22Rv1 (cell line): ENCODE measurements at regions not wholly inside any gene's neighbourhood (a gene's known extent, or its start where the extent isn't known, plus 50 kb on each side); places are given as distances from the start of the nearest gene placed in this dataset.

Experiments used
- CTCF ChIP-seq: fragments of 450-650 bp; IDR thresholded peaks from 2 replicates; pipeline ENCODE4 v1.5.1; 2017; ENCODE audit warnings: mild to moderate bottlenecking
- ZFX ChIP-seq: fragments of 450-650 bp; IDR thresholded peaks from 2 replicates; pipeline ENCODE4 v1.6.1; 2017; ENCODE audit warnings: antibody characterized with exemption, borderline replicate concordance

DNA sequence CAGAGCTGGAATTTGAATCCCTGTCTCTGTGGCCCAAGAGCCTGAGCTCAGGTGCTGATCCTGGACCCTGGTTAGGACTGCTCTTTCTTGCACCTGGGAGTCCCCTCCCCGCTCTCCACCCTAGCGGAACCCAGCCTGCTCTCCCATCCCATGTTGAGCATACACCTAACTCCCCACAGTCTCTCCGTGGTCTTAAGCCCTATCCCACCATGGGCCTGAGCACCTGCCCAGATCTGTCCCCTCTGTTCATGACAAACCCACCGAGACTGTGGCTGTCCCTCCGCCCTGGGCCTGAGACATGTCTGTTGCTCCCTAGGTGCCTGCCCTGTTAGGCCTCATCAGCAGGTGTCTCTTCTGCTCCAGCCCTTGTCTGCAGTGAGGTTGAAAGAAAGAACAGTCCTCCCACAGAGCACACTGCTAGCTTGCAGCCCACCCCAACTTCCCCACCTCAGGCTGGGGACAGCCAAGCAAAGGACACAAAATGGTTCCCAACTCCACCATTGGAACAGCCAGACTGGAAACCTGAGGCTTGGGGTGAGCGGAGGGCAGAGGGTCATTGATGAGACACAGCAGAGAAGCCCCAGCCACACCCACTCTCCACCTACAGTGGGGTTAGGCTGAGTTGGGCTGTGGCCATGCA is 118.5 kb downstream of the MATN1 start:
- TF ChIP-seq CTCF = no peak
- no peak for TF ChIP-seq ZFX
